WTC11 (cell line): ENCODE measurements at regions not wholly inside any gene's neighbourhood (a gene's known extent, or its start where the extent isn't known, plus 50 kb on each side); places are given as distances from the start of the nearest gene placed in this dataset.

Experiments used
- ATAC-seq: fragments of 200-7000 bp; cut with Tn5 transposase; 2 replicates; pipeline ENCODE4 v1.10.0; 2021; ENCODE audit warnings: mild to moderate bottlenecking, moderate library complexity
- CTCF ChIA-PET: fragments of 300-600 bp; sonication (Branson Sonifier 250); formaldehyde crosslinking; loops from one replicate; lab custom pipeline; 2021; ENCODE audit warnings: antibody characterized with exemption; lab: Charles Lee
- POLR2A ChIA-PET: fragments of 350-600 bp; sonication (Branson Sonifier 250); formaldehyde crosslinking; loops from one replicate; lab custom pipeline; 2021; ENCODE audit warnings: antibody characterized with exemption; lab: Charles Lee
- DNase-seq: peaks from one replicate; pipeline ENCODE4 v3.0.0; 2021; ENCODE audit warnings: low spot score
- H3K27ac Mint-ChIP-seq: 2 replicates; pipeline ENCODE4 v1.8.0; 2021; ENCODE audit warnings: mixed read lengths
- H3K27me3 Mint-ChIP-seq: 2 replicates; pipeline ENCODE4 v1.8.0; 2021; ENCODE audit warnings: low read depth, mild to moderate bottlenecking, moderate library complexity, mixed read lengths
- H3K36me3 Mint-ChIP-seq: 2 replicates; pipeline ENCODE4 v1.8.0; 2021; ENCODE audit warnings: mixed read lengths
- H3K4me1 Mint-ChIP-seq: 2 replicates; pipeline ENCODE4 v1.8.0; 2022; ENCODE audit warnings: mixed read lengths
- H3K4me3 Mint-ChIP-seq: 2 replicates; pipeline ENCODE4 v1.8.0; 2021; ENCODE audit warnings: mild to moderate bottlenecking, moderate library complexity, mixed read lengths
- H3K9me3 Mint-ChIP-seq: 2 replicates; pipeline ENCODE4 v1.8.0; 2021; ENCODE audit warnings: mixed read lengths
- AR ChIP-seq: fragments of 250-450 bp; sonication (Bioruptor Pico); IDR thresholded peaks from 2 replicates; pipeline ENCODE4 v1.9.0; 2021; ENCODE audit warnings: mild to moderate bottlenecking
- CREB1 ChIP-seq: sonication (generic); formaldehyde crosslinking; IDR thresholded peaks from 2 replicates; pipeline ENCODE4 v1.8.0; 2023; ENCODE audit warnings: mild to moderate bottlenecking, missing genetic modification reagents
- ELF4 ChIP-seq: sonication (generic); formaldehyde crosslinking; IDR thresholded peaks from 2 replicates; pipeline ENCODE4 v1.8.1; 2022; ENCODE audit warnings: low read depth, mild to moderate bottlenecking, moderate library complexity, missing genetic modification reagents
- FOXP1 ChIP-seq: sonication (generic); formaldehyde crosslinking; IDR thresholded peaks from 2 replicates; pipeline ENCODE4 v1.8.0; 2022; ENCODE audit warnings: missing genetic modification reagents, mild to moderate bottlenecking, moderate library complexity, borderline replicate concordance
- GABPB1 ChIP-seq: sonication (generic); formaldehyde crosslinking; IDR thresholded peaks from 2 replicates; pipeline ENCODE4 v1.8.1; 2023; ENCODE audit warnings: mild to moderate bottlenecking, missing genetic modification reagents
- KAT7 ChIP-seq: sonication (generic); formaldehyde crosslinking; IDR thresholded peaks from 2 replicates; pipeline ENCODE4 v1.8.1; 2023; ENCODE audit warnings: missing genetic modification reagents, mild to moderate bottlenecking, borderline replicate concordance
- ZBTB21 ChIP-seq: sonication (generic); formaldehyde crosslinking; IDR thresholded peaks from 2 replicates; pipeline ENCODE4 v1.8.1; 2023; ENCODE audit warnings: mild to moderate bottlenecking, missing genetic modification reagents, borderline replicate concordance
- ZBTB43 ChIP-seq: sonication (generic); formaldehyde crosslinking; IDR thresholded peaks from 2 replicates; pipeline ENCODE4 v1.8.1; 2023; ENCODE audit warnings: mild to moderate bottlenecking, missing genetic modification reagents
- ZNF219 ChIP-seq: sonication (generic); formaldehyde crosslinking; IDR thresholded peaks from 2 replicates; pipeline ENCODE4 v1.8.0; 2023; ENCODE audit warnings: missing genetic modification reagents, mild to moderate bottlenecking, borderline replicate concordance
- ZNF317 ChIP-seq: sonication (generic); formaldehyde crosslinking; IDR thresholded peaks from 2 replicates; pipeline ENCODE4 v1.8.1; 2023; ENCODE audit warnings: low read depth, mild to moderate bottlenecking, moderate library complexity, missing genetic modification reagents, borderline replicate concordance
- ZNF396 ChIP-seq: fragments of 250-450 bp; sonication (Bioruptor Pico); IDR thresholded peaks from 2 replicates; pipeline ENCODE4 v1.8.0; 2021; ENCODE audit warnings: mild to moderate bottlenecking, moderate library complexity, borderline replicate concordance
- TF ChIP-seq, protein P1 (sequence below): fragments of 250-450 bp; sonication (Bioruptor Pico); IDR thresholded peaks from 2 replicates; pipeline ENCODE4 v1.9.0; 2021; ENCODE audit warnings: mild to moderate bottlenecking
- TF ChIP-seq, protein P2 (sequence below): sonication (generic); formaldehyde crosslinking; IDR thresholded peaks from 2 replicates; pipeline ENCODE4 v1.8.1; 2023; ENCODE audit warnings: mild to moderate bottlenecking, missing genetic modification reagents, borderline replicate concordance
- TF ChIP-seq, protein P3 (sequence below): sonication (generic); formaldehyde crosslinking; conservative IDR thresholded peaks from 2 replicates; pipeline ENCODE4 v1.8.1; 2023; ENCODE audit warnings: mild to moderate bottlenecking, low read depth, missing genetic modification reagents, moderate library complexity

- no peak for TF ChIP-seq ZBTB21 (CRISPR knock-in tag)
Observed at GRCh38 chr11:100561323-100561722, 125.8 kb upstream of the ARHGAP42 start (continued).

GRCh38 chr11:100562128-100562527 lies 125.0 kb upstream of the ARHGAP42 start:
- 0 out of 2 replicates have a peak, but pooled peaks cover 4% of the 10 kb centered on the region for H3K9me3 Mint-ChIP-seq
- TF ChIP-seq FOXP1 (CRISPR knock-in tag) (no peak), KAT7 (CRISPR knock-in tag) (no peak), ZNF219 (no peak), AR (CRISPR knock-in tag) (no peak), ZNF396 (CRISPR knock-in tag) (no peak)
- TF ChIP-seq, protein P1, sequence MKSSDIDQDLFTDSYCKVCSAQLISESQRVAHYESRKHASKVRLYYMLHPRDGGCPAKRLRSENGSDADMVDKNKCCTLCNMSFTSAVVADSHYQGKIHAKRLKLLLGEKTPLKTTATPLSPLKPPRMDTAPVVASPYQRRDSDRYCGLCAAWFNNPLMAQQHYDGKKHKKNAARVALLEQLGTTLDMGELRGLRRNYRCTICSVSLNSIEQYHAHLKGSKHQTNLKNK (CRISPR knock-in tag) = no peak
- TF ChIP-seq, protein P2, sequence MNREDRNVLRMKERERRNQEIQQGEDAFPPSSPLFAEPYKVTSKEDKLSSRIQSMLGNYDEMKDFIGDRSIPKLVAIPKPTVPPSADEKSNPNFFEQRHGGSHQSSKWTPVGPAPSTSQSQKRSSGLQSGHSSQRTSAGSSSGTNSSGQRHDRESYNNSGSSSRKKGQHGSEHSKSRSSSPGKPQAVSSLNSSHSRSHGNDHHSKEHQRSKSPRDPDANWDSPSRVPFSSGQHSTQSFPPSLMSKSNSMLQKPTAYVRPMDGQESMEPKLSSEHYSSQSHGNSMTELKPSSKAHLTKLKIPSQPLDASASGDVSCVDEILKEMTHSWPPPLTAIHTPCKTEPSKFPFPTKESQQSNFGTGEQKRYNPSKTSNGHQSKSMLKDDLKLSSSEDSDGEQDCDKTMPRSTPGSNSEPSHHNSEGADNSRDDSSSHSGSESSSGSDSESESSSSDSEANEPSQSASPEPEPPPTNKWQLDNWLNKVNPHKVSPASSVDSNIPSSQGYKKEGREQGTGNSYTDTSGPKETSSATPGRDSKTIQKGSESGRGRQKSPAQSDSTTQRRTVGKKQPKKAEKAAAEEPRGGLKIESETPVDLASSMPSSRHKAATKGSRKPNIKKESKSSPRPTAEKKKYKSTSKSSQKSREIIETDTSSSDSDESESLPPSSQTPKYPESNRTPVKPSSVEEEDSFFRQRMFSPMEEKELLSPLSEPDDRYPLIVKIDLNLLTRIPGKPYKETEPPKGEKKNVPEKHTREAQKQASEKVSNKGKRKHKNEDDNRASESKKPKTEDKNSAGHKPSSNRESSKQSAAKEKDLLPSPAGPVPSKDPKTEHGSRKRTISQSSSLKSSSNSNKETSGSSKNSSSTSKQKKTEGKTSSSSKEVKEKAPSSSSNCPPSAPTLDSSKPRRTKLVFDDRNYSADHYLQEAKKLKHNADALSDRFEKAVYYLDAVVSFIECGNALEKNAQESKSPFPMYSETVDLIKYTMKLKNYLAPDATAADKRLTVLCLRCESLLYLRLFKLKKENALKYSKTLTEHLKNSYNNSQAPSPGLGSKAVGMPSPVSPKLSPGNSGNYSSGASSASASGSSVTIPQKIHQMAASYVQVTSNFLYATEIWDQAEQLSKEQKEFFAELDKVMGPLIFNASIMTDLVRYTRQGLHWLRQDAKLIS (CRISPR knock-in tag) = no peak
- TF ChIP-seq, protein P3, sequence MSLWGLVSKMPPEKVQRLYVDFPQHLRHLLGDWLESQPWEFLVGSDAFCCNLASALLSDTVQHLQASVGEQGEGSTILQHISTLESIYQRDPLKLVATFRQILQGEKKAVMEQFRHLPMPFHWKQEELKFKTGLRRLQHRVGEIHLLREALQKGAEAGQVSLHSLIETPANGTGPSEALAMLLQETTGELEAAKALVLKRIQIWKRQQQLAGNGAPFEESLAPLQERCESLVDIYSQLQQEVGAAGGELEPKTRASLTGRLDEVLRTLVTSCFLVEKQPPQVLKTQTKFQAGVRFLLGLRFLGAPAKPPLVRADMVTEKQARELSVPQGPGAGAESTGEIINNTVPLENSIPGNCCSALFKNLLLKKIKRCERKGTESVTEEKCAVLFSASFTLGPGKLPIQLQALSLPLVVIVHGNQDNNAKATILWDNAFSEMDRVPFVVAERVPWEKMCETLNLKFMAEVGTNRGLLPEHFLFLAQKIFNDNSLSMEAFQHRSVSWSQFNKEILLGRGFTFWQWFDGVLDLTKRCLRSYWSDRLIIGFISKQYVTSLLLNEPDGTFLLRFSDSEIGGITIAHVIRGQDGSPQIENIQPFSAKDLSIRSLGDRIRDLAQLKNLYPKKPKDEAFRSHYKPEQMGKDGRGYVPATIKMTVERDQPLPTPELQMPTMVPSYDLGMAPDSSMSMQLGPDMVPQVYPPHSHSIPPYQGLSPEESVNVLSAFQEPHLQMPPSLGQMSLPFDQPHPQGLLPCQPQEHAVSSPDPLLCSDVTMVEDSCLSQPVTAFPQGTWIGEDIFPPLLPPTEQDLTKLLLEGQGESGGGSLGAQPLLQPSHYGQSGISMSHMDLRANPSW (CRISPR knock-in tag) = no peak
- TF ChIP-seq, all 79 proteins: peak for 0
- ChIA-PET CTCF (no interaction called here), POLR2A (no interaction called here)
- no peaks in the 10 kb centered on the region for H3K27me3 Mint-ChIP-seq
- ATAC-seq (no peak), DNase-seq (no peak)
- H3K36me3 Mint-ChIP-seq = no peaks in the 10 kb centered on the region
- no peak overlapping the region for H3K4me3 Mint-ChIP-seq
- H3K4me1 Mint-ChIP-seq = peaks cover 20% of the 10 kb centered on the region
- H3K27ac Mint-ChIP-seq = no peak overlapping the region

DNA sequence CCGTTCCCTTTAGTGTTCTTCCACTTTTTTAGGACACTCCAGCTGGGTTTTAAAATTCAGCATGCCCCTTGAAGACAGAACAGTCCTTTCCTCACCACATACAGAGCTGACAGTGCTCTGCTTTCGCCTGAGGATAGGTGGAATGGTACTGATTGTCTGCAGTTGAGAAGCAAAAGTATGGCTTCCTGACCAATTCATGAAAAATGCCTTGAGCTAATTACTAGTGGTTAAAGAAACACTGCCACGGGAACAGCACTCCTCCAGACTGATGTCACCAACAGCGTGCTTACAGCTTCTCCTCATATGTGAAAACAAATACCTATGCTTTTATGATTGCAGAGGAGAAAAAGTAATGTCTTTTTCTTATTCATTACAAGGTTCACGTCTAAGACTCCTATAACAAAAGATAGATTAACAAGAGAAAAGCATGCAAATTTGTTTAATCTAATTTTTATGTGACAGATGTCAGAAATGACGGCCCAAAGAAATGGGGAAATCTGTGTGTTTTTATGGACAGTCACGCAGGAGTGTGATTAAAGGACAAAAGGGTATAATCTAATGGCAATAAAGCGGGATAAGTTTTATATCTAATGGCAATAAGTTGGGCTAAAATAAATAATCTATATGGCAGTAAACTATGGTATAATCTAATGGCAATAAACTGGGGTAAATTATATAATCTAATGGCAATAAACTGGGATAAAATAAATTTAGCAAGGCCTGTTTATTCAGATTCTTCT lies 123.4 kb upstream of the ARHGAP42 start:
- no peak for DNase-seq
- POLR2A ChIA-PET = no interaction called here
- no peaks in the 10 kb centered on the region for H3K36me3 Mint-ChIP-seq
- 0 out of 2 replicates have a peak, but pooled peaks cover 4% of the 10 kb centered on the region for H3K9me3 Mint-ChIP-seq
- no peak overlapping the region; the same call in 1 of the 2 replicates for H3K27ac Mint-ChIP-seq
- H3K27me3 Mint-ChIP-seq = no peaks in the 10 kb centered on the region
- no peak overlapping the region for H3K4me3 Mint-ChIP-seq
- peaks cover 21% of the 10 kb centered on the region for H3K4me1 Mint-ChIP-seq
- CTCF ChIA-PET = no interaction called here
- ATAC-seq = no peak; the same call in 1 of the 2 replicates
- TF ChIP-seq ZBTB43 (CRISPR knock-in tag) (no peak), ZNF317 (CRISPR knock-in tag) (no peak), GABPB1 (CRISPR knock-in tag) (no peak), CREB1 (no peak), ZNF396 (CRISPR knock-in tag) (no peak), ELF4 (no peak)
- TF ChIP-seq, protein P3 (CRISPR knock-in tag) = no peak
